ENCODE measurements at regions not wholly inside any gene's neighbourhood (a gene's known extent, or its start where the extent isn't known, plus 50 kb on each side); places are given as distances from the start of the nearest gene placed in this dataset.

DNA sequence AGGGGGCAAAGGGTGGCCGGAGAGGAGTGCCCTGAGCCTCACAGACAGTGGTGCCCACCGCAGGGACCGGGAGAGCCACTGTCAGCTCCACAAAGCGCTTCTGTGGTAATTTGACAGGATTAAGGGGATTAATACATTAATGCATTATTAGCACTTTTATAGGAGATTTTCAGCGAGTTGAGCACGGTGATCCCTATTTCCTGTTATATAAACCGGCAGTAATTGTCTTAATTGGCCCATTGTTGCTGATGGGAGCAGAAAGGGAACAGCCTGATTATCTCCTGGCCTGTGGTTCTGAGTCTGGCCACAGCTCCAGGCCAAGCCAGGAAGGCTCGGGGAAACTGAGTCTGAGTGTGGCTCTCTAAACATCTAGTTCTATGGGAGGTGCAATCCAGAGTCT lies 423.6 kb downstream of the CDK5RAP2 start:
- BruUV-seq (replicated peaks) = no TSS peak
- no peak for ATAC-seq
- no peaks in the 10 kb centered on the region for H3K9me3 ChIP-seq (ENCODE audit: control insufficient read depth, insufficient read depth, low read depth, low read length)
- in situ Hi-C loops (cut with HindIII; ENCODE audit: low pct_unique_long_range_greater_than_20kb, low sequenced_read_pairs) (no loop called here), intact Hi-C loops (cut with micrococcal nuclease; ENCODE audit: unreplicated experiment) (no loop called here)
- CTCF ChIA-PET = no interaction called here
- no peak for DNase-seq (ENCODE audit: low read depth, low spot score)
- no peak overlapping the region for H3K27ac ChIP-seq (ENCODE audit: low read length)
- POLR2A ChIA-PET = no interaction called here
- no peaks in the 10 kb centered on the region for H3K4me1 ChIP-seq (ENCODE audit: control insufficient read depth, insufficient read depth, low read length)
- H3K27me3 ChIP-seq (ENCODE audit: control insufficient read depth, insufficient read depth, low read length) = no peaks in the 10 kb centered on the region; the same call in 1 of the 2 replicates
- TF ChIP-seq SIN3A (IDR thresholded peaks at IDR 0.05; ENCODE audit: borderline replicate concordance, insufficient read depth, low read depth, low read length) (no peak), TCF7L2 (IDR thresholded peaks at IDR 0.05; ENCODE audit: low read depth, low read length) (no peak), POLR2AphosphoS5 (IDR thresholded peaks at IDR 0.05; ENCODE audit: low read depth, low read length) (no peak)
- TF ChIP-seq, protein P1, sequence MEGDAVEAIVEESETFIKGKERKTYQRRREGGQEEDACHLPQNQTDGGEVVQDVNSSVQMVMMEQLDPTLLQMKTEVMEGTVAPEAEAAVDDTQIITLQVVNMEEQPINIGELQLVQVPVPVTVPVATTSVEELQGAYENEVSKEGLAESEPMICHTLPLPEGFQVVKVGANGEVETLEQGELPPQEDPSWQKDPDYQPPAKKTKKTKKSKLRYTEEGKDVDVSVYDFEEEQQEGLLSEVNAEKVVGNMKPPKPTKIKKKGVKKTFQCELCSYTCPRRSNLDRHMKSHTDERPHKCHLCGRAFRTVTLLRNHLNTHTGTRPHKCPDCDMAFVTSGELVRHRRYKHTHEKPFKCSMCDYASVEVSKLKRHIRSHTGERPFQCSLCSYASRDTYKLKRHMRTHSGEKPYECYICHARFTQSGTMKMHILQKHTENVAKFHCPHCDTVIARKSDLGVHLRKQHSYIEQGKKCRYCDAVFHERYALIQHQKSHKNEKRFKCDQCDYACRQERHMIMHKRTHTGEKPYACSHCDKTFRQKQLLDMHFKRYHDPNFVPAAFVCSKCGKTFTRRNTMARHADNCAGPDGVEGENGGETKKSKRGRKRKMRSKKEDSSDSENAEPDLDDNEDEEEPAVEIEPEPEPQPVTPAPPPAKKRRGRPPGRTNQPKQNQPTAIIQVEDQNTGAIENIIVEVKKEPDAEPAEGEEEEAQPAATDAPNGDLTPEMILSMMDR (IDR thresholded peaks at IDR 0.05) = no peak
- TF ChIP-seq, protein P2, sequence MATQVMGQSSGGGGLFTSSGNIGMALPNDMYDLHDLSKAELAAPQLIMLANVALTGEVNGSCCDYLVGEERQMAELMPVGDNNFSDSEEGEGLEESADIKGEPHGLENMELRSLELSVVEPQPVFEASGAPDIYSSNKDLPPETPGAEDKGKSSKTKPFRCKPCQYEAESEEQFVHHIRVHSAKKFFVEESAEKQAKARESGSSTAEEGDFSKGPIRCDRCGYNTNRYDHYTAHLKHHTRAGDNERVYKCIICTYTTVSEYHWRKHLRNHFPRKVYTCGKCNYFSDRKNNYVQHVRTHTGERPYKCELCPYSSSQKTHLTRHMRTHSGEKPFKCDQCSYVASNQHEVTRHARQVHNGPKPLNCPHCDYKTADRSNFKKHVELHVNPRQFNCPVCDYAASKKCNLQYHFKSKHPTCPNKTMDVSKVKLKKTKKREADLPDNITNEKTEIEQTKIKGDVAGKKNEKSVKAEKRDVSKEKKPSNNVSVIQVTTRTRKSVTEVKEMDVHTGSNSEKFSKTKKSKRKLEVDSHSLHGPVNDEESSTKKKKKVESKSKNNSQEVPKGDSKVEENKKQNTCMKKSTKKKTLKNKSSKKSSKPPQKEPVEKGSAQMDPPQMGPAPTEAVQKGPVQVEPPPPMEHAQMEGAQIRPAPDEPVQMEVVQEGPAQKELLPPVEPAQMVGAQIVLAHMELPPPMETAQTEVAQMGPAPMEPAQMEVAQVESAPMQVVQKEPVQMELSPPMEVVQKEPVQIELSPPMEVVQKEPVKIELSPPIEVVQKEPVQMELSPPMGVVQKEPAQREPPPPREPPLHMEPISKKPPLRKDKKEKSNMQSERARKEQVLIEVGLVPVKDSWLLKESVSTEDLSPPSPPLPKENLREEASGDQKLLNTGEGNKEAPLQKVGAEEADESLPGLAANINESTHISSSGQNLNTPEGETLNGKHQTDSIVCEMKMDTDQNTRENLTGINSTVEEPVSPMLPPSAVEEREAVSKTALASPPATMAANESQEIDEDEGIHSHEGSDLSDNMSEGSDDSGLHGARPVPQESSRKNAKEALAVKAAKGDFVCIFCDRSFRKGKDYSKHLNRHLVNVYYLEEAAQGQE (IDR thresholded peaks at IDR 0.05; ENCODE audit: insufficient read depth in 1 of 2, low read depth in 2 of 2, low read length in 1 of 2) = no peak
- H3K36me3 ChIP-seq (ENCODE audit: control insufficient read depth, insufficient read depth, low read length) = no peaks in the 10 kb centered on the region
- no peak overlapping the region for H3K4me3 ChIP-seq (ENCODE audit: low read depth in 2 of 2, low read length in 2 of 2)

DNA sequence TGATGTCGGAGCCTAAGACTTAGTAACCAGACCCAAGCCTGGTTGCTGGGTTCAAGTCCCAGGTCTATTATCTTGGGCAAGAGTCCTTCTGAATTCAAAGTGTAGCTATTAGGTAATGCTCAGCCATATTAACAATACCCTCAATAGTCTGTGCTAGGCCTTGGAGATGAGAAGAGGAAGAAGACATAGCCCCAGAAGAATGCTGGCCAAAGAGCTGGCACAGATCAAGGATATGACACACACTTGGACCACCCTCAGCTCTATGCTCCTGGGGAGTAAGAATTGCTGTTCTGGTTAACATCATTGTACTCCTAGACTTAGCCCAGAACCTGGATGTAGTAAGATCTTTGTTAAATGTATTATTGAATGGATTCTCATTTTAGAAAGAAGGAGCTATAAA lies 426.7 kb downstream of the CDK5RAP2 start:
- ChIA-PET CTCF (no interaction called here), POLR2A (no interaction called here)
- Histone ChIP-seq H3K9me3 (ENCODE audit: control insufficient read depth, insufficient read depth, low read depth, low read length) (no peaks in the 10 kb centered on the region), H3K4me1 (ENCODE audit: control insufficient read depth, insufficient read depth, low read length) (no peaks in the 10 kb centered on the region), H3K27ac (ENCODE audit: low read length) (no peak overlapping the region), H3K27me3 (ENCODE audit: control insufficient read depth, insufficient read depth, low read length) (no peaks in the 10 kb centered on the region; the same call in 1 of the 2 replicates), H3K36me3 (ENCODE audit: control insufficient read depth, insufficient read depth, low read length) (no peaks in the 10 kb centered on the region), H3K4me3 (ENCODE audit: low read depth in 2 of 2, low read length in 2 of 2) (no peak overlapping the region)
- intact Hi-C loops (cut with micrococcal nuclease; ENCODE audit: unreplicated experiment) (no loop called here), in situ Hi-C loops (cut with HindIII; ENCODE audit: low pct_unique_long_range_greater_than_20kb, low sequenced_read_pairs) (no loop called here)
- DNase-seq (ENCODE audit: low read depth, low spot score) (no peak), ATAC-seq (no peak)
- no TSS peak for BruUV-seq (replicated peaks)
- TF ChIP-seq POLR2AphosphoS5 (IDR thresholded peaks at IDR 0.05; ENCODE audit: low read depth, low read length) (no peak), TCF7L2 (IDR thresholded peaks at IDR 0.05; ENCODE audit: low read depth, low read length) (no peak), SIN3A (IDR thresholded peaks at IDR 0.05; ENCODE audit: borderline replicate concordance, insufficient read depth, low read depth, low read length) (no peak)
- TF ChIP-seq, protein P1 (IDR thresholded peaks at IDR 0.05) = no peak
- TF ChIP-seq, protein P2 (IDR thresholded peaks at IDR 0.05; ENCODE audit: insufficient read depth in 1 of 2, low read depth in 2 of 2, low read length in 1 of 2) = no peak
